ENCODE measurements at regions not wholly inside any gene's neighbourhood (a gene's known extent, or its start where the extent isn't known, plus 50 kb on each side); places are given as distances from the start of the nearest gene placed in this dataset.

DNA sequence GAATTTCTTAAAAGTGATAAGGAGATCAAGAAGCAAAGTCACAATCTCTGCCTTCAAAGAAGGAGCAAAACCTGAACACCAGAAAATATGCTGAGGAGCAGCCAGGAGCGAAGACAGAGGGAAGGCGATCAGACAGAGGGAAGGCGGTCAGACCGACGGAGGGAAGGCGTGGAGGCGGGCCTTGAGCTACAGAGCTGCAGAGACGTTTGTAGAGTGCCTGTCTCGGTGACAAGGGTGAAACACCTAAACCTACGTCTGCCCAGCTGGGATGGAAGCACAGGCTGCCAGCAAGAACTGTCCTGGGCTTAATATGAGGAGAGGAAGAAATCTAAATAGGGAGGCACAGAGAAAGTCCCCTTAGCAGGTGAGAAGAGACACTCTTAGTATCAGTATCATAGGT lies 476.0 kb downstream of the OCA2 start:
- DNase-seq (no peak), ATAC-seq (no peak)
- Histone ChIP-seq H3K4me3 (no peak overlapping the region), H3K27ac (no peak overlapping the region), H3K36me3 (no peaks in the 10 kb centered on the region), H3K27me3 (ENCODE audit: low read depth) (no peaks in the 10 kb centered on the region), H3K9me3 (peaks cover 16% of the 10 kb centered on the region), H3K4me1 (no peaks in the 10 kb centered on the region)
- intact Hi-C loops (cut with DNase I): no loop called here
- TF ChIP-seq, protein P1, sequence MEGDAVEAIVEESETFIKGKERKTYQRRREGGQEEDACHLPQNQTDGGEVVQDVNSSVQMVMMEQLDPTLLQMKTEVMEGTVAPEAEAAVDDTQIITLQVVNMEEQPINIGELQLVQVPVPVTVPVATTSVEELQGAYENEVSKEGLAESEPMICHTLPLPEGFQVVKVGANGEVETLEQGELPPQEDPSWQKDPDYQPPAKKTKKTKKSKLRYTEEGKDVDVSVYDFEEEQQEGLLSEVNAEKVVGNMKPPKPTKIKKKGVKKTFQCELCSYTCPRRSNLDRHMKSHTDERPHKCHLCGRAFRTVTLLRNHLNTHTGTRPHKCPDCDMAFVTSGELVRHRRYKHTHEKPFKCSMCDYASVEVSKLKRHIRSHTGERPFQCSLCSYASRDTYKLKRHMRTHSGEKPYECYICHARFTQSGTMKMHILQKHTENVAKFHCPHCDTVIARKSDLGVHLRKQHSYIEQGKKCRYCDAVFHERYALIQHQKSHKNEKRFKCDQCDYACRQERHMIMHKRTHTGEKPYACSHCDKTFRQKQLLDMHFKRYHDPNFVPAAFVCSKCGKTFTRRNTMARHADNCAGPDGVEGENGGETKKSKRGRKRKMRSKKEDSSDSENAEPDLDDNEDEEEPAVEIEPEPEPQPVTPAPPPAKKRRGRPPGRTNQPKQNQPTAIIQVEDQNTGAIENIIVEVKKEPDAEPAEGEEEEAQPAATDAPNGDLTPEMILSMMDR (IDR thresholded peaks at IDR 0.05): no peak

DNA sequence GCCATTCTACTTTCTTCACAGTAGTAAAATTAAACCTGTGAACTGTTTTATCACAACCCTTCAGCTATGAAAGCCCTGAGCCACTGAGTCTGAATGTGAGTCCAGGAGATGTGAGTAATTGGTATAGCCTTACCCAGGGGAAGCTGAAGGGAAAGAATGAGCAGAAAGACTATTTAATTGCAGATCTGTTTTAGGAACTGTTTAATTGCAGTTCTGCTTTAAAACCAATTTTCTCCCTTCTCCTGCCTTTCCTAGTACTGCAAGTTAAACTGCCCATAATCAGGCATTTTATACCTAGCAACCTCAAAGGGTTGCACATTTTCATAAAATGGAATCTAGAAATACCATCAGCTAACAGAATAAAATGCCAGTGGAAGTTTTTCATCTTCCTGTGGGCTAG lies 476.7 kb downstream of the OCA2 start:
- no peak for ATAC-seq
- intact Hi-C loops (cut with DNase I): no loop called here
- peaks cover 8% of the 10 kb centered on the region for H3K9me3 ChIP-seq

DNA sequence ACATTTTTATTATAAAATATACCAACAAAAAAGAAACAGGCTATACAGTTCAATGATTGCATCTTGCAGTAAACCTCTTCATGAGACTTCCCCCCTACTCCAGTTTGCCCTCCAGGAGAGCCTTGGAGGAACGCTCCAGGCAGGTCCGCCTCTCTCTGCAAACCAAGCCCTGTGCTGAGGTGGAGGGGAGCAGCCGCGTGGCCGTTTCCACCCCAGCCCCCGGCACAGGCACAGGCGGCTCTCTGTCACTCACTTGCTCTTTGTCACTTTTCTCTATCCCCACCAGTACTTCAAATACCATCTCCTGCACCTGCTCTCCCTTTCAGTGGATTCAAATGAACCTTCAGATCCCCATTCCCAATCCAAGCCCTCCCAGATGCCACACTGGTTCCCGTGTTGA lies 479.9 kb downstream of the OCA2 start:
- no peak for DNase-seq
- intact Hi-C loops (cut with DNase I): no loop called here

More for the DNA sequence above, 476.7 kb downstream of the OCA2 start:
- Histone ChIP-seq H3K27ac (no peak overlapping the region), H3K4me1 (no peaks in the 10 kb centered on the region), H3K36me3 (no peaks in the 10 kb centered on the region), H3K4me3 (no peak overlapping the region), H3K27me3 (ENCODE audit: low read depth) (no peaks in the 10 kb centered on the region)
- no peak for DNase-seq
- TF ChIP-seq, protein P1 (IDR thresholded peaks at IDR 0.05): no peak

DNA sequence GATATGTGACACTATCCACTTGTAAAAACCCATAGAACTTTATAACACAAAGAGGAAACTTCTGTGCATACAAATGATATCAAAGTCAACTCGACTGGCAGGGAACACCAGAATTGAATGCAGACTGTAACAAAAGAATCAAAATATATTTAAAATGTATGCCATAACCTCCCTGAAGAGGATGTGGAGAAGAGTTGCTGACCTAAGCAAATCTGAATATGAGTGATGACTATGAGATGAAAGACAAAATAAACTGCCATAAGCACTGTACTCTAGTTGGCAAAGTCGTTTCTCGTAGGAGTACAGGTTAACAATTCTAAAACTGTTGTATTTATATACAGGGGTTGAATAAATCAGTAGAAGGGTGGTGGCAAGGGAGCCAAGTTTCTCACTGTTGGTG lies 482.1 kb downstream of the OCA2 start:
- intact Hi-C loops (cut with DNase I): no loop called here
- Histone ChIP-seq H3K36me3 (no peaks in the 10 kb centered on the region), H3K4me1 (no peaks in the 10 kb centered on the region), H3K27ac (no peak overlapping the region), H3K4me3 (no peak overlapping the region), H3K9me3 (no peaks in the 10 kb centered on the region), H3K27me3 (ENCODE audit: low read depth) (no peaks in the 10 kb centered on the region)
- ATAC-seq (no peak), DNase-seq (no peak)
- TF ChIP-seq, protein P1 (IDR thresholded peaks at IDR 0.05): no peak

More for the DNA sequence above, 479.9 kb downstream of the OCA2 start:
- Histone ChIP-seq H3K27ac (no peak overlapping the region), H3K4me3 (no peak overlapping the region), H3K36me3 (no peaks in the 10 kb centered on the region), H3K9me3 (no peaks in the 10 kb centered on the region), H3K27me3 (ENCODE audit: low read depth) (no peaks in the 10 kb centered on the region), H3K4me1 (no peaks in the 10 kb centered on the region)
- ATAC-seq: no peak
- TF ChIP-seq, protein P1 (IDR thresholded peaks at IDR 0.05): no peak

DNA sequence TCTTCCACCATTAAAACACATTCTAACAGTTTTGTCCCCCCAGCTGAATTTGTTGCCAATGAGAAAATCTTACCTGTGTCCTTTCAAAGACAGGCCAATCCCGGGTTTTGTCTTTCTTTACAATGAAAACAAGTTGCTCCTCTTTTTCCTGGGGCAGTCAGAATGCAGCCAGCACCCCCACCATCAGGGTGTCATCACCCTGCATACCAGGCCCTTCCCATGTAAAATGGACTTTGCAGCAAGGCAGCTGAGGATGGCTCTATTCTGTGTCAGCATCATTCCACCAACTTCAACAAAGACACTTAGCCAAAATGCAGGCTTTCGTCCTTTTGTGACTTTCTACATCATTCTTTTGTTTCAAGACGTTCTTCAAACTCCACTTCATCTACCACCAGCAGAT lies 490.9 kb downstream of the OCA2 start:
- Histone ChIP-seq H3K4me3 (no peak overlapping the region), H3K27ac (no peak overlapping the region), H3K36me3 (no peaks in the 10 kb centered on the region), H3K4me1 (no peaks in the 10 kb centered on the region), H3K9me3 (no peaks in the 10 kb centered on the region), H3K27me3 (ENCODE audit: low read depth) (no peaks in the 10 kb centered on the region)
- DNase-seq: no peak
- TF ChIP-seq, protein P1 (IDR thresholded peaks at IDR 0.05): no peak
- intact Hi-C loops (cut with DNase I): no loop called here
- ATAC-seq: no peak
